GM21390 (cell line): ENCODE measurements at regions not wholly inside any gene's neighbourhood (a gene's known extent, or its start where the extent isn't known, plus 50 kb on each side); places are given as distances from the start of the nearest gene placed in this dataset.
"Not testable (repeated sequence)": the region's sequence is repeated elsewhere in the genome, so short reads cannot be mapped to it uniquely, and the experiment has no call there.

Experiments
- ATAC-seq: cut with Tn5 transposase; IDR thresholded peaks from one replicate; pipeline ENCODE4 v1.9.1; 2021; ENCODE audit not compliant: unreplicated experiment

DNA sequence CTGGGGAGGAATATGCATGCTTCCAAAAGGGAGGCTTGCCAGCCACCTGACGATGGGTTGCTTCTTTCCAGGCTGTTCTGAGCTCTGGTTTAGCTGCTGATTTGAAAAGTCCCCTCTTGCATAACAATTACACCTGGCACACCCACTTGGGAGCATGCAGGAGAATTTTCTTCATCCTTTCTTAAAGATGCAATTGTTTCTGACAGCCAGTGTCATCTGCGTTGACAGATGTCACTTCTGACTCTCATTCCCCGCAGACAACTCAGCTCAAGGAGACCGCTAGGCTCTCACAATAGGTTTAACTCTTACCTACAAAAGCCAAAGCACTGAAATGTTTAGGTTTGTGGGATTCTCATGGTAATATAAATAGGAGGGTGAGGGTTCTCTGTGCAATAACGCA lies 185.6 kb upstream of the SYNPR start:
- ATAC-seq = no peak

DNA sequence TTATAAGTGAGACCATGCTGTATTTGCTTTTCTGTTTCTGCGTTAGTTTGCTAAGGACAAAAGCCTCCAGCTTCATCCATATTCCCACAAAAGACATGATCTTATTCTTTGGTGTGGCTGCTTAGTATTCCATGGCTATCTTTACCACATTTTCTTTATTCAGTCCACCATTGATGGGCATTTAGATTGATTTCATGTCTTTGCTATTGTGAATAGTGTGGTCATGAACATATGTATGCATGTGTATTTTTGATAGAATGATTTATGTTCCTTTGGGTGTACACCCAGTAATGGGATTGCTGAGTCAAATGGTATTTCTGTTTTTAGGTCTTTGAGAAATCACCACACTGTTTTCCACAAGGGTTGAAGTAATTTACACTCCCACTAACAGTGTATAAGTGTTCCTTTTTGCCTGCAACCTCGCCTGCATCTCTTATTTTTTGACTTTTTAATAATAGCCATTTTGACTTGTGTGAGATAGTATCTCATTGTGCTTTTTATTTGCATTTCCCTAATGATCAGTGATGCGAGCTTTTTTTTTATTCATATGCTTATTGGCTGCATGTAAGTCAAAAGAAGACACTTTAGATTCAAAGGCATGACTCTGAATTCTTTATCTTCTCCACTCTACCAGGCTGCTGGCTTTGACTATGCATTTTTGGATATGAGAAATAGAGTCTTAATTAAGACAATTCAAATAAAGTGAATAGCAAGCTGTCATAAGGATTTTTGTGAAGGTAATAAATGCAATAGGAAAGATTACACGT lies 183.3 kb upstream of the SYNPR start:
- ATAC-seq = no peak

DNA sequence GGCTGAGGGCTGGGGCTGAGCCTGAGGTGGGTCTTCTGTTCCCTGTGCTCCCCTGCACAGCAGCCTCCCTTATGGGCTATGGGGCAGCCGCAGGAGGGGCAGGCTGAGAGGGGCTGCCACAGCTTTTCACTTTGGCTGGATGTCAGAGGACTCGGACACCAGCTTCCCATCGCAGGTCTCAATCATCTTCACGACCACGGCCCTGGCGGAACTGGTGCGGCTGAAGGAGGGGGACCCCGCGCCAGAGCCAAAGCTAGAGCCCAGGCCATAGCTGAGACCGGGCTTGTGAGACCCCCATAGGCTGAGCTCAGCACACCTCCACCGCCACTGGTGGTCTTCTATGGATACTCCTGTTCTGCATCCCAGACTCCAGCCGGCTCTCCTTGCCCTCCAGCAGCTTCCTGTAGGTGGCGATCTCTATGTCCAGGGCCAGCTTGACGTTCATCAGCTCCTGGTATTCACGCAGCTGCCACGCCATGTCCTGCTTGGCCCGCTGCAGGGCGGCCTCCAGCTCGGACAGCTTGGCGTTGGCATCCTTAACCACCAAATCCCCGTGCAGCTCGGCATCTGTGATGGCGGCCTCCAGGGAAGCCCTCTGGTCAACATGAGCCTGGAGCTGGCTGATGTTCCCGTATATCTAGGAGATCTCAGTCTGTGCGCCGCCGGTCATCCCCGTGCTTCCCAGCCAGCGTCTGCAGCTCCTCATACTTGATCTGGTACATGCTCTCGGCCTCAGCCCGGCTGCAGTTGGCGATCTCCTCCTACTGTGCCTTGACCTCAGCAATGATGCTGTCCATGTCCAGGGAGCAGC lies 181.7 kb upstream of the SYNPR start:
- ATAC-seq = no peak

DNA sequence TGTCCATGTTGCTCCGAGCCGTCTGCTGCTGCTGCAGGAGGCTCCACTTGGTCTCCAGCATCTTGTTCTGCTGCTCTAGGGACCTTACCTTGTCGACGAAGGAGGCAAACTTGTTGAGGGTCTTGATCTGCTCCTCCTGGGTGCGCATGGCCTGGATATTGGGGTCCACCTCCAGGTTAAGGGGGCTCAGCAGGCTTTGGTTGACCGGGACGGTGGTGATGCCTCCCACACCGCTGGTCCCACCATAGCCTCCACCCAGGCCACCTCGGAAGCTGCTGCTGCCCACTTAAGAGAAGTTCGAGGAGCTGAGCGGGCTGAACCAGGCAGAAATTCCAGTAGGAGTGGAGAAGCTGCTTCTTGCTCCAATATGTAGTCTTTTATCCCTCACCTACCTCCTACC lies 180.7 kb upstream of the SYNPR start:
- no peak for ATAC-seq

DNA sequence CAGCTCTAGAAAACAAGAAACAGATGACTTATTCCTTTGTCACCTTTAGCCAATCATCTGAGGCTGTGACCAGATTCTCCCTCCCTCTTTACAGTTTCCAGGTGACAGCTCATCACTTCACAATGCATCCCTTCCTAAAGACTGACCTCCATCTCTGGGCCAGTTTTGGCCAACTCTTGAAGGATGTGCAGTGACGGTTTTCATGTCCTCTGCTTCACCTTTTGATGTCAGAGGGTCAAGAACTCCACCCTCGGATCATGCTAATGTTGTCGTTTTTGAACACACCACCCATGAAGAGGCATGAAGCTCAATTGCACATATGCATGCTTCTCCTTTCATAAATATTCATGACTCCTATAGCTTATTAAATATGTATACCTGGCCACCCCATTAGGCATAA lies 161.2 kb upstream of the SYNPR start:
- no peak for ATAC-seq

DNA sequence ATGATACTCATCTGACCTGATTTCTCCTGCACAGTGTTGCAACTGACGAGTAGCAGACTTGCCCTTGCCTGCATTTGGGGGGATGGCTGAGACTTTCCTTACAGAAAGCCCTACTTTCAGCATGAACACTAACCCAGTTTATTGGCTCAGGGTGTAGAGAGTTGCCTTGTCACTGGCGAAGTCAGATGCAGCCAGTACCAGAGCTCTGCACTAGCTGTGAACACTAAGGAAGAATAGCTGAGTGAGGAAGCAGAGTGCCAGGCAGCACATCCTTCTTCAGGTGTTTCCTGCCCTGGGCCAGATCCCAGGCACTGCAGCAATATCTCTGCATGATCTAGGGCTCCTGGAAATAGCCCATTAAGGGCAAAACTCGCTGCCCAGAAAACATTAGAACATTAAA lies 154.0 kb upstream of the SYNPR start:
- ATAC-seq = no peak

DNA sequence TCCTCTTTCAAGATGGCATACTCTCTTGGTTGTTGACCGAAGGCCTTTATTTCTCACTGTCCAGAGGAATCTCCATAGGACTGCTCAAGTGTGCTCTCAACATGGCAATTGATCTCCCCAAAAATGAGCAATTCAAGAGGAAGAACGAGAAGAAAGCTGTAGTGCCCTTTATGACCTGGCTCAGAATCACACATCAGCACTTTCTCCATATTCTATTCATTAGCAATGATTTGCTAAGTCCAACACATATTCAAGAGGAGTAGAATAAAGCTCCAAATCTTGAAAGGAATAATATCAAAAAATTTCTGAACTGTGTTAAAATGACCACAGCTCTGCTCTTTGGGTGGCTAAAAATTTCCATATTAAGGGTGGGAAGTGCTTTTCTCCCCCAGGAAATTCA lies 151.6 kb upstream of the SYNPR start:
- ATAC-seq = no peak

DNA sequence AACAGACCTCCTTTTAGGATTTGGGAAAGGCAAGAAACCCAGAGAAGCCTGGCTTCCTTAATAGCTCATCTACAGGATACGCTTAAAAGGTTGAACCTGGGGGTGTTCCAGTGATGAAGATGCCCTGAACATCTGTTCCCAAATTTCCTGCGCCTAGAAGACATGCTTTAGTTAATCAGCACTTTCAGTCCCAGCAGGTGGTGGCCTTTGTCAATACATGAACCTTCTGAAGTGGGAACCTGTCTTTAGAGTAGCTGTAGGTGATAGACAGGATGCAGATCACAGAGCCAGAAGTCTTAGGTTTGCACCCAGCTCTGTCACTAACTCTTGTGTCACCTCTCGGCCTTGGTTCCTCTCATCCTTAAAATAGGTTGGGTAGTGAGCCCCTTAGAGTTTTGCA lies 149.7 kb upstream of the SYNPR start:
- no peak for ATAC-seq

DNA sequence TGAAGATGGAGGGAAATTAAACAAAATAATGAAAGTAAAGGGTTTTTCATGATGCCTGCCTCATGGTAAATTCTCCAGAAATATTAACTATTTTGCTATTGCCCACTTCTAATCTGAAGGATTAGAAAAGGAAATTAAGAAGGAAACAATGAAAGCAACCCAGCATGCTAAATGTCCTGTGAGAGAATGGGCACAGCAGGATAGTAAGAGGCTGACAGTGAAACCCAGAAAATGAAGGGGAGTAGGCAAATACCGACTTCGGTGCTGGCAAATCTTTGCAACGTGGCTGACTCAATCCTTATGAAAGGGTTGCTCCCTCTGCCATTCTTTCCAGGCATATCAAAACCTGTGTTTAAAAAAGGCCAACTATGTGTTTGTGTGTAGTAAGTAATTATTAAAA lies 147.5 kb upstream of the SYNPR start:
- no peak for ATAC-seq

DNA sequence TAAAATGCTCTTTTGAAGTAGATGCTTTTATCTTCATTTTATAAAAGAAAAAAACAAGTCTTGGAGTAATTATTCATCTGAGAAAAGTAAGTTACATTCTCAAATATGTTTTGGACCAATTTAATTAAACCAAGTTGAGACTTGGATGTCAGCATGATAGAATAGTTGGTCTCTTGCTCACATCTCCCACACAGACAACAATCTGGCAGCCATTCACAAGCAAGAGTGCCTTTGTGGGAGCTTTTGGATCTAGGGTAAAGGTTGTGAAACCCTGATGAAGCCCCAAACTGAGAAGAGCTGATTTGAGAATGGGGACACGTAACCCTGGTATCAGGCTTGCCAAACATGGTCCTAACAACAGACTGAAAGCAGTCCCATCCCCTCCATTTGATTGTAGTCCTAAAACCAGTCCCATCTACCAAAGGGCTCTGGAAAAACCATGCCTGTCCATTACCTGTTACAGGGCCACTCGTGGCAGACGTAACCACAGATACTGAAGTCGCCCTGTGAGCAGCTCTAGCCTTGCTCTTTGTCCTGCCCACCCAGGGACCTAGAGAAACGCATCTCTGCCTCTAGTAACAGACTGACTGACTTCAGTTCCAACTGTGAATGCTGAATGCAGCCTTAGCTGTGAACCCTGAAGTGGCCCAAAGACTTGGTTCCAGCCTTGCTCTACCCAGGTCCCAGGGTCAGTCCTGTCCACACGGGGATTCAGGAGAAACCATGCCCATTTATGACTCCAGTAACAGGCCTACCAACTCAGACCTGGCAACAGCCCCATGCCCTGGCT lies 145.5 kb upstream of the SYNPR start:
- ATAC-seq = no peak

DNA sequence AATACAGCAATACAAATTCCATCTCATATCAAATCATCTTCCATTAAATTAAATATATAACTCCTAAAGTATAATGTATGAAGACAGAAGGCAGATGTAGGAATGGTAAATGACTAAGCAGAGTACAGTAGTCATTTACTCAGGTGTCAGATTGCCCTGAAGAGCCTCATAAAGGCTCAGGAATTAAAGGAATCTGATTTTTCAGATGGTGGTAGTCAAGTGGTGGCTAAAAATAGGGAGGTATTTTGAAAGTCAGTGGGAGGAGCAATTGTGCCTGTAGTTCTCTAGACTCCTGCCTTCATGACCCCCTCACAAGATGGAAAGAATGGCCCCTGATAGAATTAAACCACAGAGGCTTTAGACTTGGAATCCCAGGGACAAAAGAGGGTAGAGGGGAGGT lies 142.7 kb upstream of the SYNPR start:
- ATAC-seq = no peak

DNA sequence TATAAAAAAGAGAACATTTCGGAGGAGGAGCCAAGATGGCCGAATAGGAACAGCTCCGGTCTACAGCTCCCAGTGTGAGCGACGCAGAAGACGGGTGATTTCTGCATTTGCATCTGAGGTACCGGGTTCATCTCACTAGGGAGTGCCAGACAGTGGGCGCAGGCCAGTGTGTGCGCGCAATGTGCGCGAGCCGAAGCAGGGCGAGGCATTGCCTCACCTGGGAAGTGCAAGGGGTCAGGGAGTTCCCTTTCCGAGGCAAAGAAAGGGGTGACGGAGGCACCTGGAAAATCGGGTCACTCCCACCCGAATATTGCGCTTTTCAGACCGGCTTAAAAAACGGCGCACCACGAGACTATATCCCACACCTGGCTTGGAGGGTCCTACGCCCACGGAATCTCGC lies 141.9 kb upstream of the SYNPR start:
- ATAC-seq = not testable (repeated sequence)

DNA sequence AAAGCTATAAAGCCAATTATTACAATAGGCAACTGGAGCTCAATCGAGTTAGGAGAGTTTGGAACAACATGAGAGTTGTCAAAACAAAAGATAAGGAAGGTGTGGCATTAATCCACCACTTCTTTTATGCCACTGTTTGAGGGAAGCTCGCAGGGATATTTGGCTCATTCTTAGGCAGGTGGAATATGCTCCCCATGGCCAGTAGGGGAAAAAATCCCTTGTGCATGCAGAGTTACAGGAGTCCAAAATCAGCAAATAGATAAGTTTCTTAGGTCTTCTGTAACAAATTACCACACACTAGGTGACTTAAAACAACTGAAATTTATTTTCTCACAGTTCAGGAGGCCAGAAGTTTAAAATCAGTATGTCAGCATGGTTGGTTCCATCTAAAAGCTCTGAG lies 135.4 kb upstream of the SYNPR start:
- no peak for ATAC-seq

DNA sequence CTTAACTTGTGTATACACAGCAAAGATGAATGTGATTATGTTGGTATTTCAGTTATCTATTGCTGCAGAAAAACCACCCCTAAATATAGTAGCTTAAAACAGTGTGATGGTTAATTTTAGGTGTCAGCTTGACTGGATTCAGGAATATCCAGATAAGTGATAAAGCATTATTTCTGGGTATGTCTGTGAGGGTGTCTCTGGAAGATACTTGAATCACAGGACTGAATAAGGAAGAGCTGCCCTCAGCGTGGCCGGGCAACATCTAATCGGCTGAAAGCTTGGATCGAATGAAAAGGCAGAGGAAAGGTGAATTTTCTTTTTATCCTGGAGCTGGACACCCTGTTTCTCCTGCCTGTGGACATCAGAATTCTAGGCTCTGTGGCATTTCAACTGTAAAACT lies 132.0 kb upstream of the SYNPR start:
- no peak for ATAC-seq

DNA sequence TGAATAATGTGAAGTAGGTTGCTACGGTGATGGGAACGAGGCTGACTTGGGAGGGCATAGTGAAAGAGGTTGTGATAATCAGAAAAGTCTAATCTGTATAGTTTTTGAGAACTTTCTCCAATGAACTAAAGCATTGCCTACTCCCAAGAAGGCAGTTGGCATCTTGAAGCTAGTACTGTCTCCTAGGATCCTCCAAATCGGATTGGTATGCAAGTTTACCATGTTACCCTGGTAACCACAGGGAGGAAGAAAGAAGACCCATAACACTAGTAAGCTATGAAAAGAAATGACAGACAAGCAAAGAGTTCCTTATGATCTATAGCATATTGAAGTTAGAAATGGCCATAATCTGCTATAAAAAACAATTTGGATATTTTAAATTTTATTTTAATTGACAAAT lies 127.2 kb upstream of the SYNPR start:
- ATAC-seq = no peak

DNA sequence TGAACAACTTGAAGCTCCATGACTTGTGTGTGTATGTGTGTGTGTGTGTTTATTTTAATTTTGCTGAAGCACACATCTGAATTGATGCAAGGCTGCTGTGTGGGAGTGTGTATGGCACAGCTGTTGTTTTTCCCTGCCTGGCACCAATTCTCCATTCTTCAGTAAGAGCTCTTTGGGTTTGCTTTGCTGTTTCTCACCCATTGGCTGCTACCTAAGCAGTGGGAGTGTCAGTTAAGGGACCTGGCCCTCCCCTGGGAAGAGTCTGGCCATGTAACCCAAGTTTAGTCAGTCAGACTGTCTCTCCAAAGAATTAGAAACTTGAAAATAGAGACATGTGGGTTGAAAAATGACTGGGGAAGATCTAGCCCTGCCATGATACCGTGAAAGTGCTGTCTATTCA lies 126.2 kb upstream of the SYNPR start:
- ATAC-seq = no peak

DNA sequence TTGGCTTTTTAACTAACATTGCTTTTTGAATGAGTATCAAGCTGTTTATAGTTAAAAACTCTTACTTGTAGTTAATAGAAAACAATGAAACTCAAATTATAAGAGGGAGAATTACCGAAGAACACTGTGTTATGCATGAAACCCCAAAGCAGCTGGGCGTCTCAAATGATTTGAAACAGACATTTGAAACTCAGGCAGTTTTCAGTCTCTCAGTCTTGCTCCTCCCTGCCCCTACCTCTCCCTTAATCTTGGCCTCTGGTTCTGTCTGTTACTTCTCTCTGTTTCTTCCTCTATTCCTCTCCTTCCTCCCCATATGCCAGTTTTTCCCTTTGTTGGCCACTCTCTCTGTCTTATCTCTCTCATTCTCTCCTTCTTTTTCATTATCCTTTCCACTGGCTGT lies 118.3 kb upstream of the SYNPR start:
- ATAC-seq = no peak

DNA sequence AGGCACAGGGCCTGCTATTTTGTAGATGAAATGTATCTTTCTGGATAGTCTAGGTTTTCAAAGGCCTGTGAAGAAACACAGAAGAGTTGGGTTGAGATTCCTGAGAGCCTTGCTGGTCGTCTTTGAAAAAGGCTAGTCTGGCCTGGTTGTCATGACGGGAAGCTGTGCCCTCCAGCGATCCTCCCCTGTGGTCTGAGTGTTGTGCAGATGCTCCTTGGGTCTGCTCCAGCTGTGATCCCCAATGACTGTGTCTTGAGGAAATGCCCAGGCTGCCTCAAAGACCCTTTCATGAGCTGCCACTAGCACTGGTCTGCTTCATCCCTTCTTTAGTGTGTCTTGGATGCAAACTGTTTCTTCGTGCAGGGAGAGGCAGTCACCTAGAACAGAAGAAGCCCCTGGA lies 111.0 kb upstream of the SYNPR start:
- ATAC-seq = no peak

DNA sequence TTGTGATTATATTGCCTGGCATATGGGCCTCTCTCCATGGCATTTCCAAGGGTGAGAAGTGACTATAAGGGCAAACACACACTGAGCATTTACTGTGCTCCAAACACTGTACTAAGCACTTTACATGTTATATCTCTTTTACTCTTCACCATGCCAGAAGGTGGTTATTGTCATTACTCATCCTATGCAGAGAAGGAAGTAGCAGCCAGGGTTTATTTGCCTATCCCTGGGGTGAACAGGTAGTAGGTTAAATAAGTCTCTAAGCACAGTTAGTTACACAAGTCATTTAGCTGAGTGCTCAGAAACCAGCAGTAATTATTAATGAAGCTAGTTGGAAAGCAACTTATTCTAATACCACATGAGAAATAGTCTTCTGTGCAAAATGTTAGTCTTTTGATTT lies 109.9 kb upstream of the SYNPR start:
- ATAC-seq = no peak

DNA sequence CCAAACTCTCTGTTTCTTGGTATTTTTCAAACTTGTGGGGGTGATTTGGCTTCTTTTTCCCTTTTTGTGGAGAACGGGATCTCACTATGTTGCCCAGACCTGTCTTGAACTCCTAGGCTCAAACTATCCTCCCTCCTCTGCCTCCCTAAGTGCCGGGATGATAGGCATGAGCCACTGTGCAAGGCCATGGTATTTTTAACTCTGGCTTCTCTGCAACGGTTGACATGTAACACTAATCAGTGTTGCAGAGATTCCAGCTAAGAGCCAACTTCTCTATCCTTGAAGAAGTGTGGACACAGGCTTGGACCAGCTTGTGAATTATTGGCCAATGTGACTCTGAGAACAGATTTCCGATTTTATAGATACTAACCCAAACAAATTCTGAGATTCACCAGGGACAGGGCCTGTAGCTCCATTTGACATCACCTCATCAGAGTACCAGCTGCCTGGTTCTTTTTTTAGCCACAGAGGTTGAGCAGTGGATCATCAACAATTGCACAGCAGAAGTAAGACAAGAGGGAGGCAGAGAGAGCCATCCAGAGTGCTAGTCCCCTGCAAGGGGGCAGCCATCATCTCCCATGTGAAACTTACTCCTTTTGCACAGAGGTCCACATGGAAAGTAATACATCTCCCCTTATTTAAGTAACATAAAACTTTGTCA lies 98.1 kb upstream of the SYNPR start:
- no peak for ATAC-seq

DNA sequence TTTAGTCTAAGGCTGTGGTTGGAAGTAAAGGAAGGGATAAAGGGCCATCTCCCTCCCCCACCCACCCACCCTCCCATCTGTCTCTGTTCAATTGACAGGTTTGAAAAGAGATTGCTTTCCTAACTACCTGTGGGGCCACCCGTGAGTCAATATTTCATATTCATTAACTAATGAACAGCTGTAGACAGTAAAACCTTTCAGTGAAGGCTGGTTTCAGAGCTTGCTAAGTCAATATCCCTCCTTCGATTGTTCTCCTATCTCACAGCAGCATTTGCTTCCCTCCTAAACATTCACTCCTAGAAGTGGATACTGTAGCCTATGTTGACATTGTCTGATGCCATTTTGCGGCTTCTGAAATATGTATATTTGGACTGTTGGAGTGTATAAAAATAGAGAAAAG lies 85.9 kb upstream of the SYNPR start:
- no peak for ATAC-seq
